ENCODE measurements at regions not wholly inside any gene's neighbourhood (a gene's known extent, or its start where the extent isn't known, plus 50 kb on each side); places are given as distances from the start of the nearest gene placed in this dataset.

GRCh38 chr7:86942995-86943394, 116.5 kb downstream of the ELAPOR2 start:
- no peak for DNase-seq

- DNase-seq = no peak
These were observed 117.4 kb downstream of the ELAPOR2 start for GRCh38 chr7:86942081-86942480.

- peak; percentile 35 for DNase-seq
These were observed 120.1 kb downstream of the ELAPOR2 start for GRCh38 chr7:86939197-86939814.

GRCh38 chr7:86937363-86937878, 122.0 kb downstream of the ELAPOR2 start:
- DNase-seq = no peak

- no peak for DNase-seq
These were observed 126.1 kb downstream of the ELAPOR2 start for GRCh38 chr7:86933295-86933845.

GRCh38 chr7:86932038-86932512, 127.4 kb downstream of the ELAPOR2 start:
- no peak for DNase-seq

- DNase-seq = no peak
These were observed 128.0 kb downstream of the ELAPOR2 start for GRCh38 chr7:86931439-86931838.

GRCh38 chr7:86930554-86931307, 128.7 kb downstream of the ELAPOR2 start:
- DNase-seq = no peak

- DNase-seq = no peak
These were observed 130.0 kb downstream of the ELAPOR2 start for GRCh38 chr7:86929293-86930109.

GRCh38 chr7:86928308-86928707, 131.1 kb downstream of the ELAPOR2 start:
- no peak for DNase-seq

GRCh38 chr7:86926732-86927131, 132.7 kb downstream of the ELAPOR2 start:
- peak; percentile 47 for DNase-seq

- no peak for DNase-seq
These were observed 134.2 kb downstream of the ELAPOR2 start for GRCh38 chr7:86925221-86925620.

- no peak for DNase-seq
These were observed 135.9 kb downstream of the ELAPOR2 start for GRCh38 chr7:86923527-86923926.

GRCh38 chr7:86920154-86920553, 139.3 kb downstream of the ELAPOR2 start:
- no peak for DNase-seq

GRCh38 chr7:86918245-86918644, 141.2 kb downstream of the ELAPOR2 start:
- no peak for DNase-seq

- DNase-seq = no peak
These were observed 143.1 kb downstream of the ELAPOR2 start for GRCh38 chr7:86916277-86916825.

GRCh38 chr7:86914551-86914950, 144.9 kb downstream of the ELAPOR2 start:
- peak; percentile 9 for DNase-seq

Measured in NCI-H2081 treated with DMSO at 0.1 percent for 48 hours (cell line).